ENCODE measurements at regions not wholly inside any gene's neighbourhood (a gene's known extent, or its start where the extent isn't known, plus 50 kb on each side); places are given as distances from the start of the nearest gene placed in this dataset.

GRCh38 chr22:27573280-27574001 lies 228.1 kb downstream of the MN1 start:
- H3K4me3 ChIP-seq (ENCODE audit: low read length) = peak overlapping the region; percentile 28
- no peak for TF ChIP-seq CTCF (conservative IDR thresholded peaks at IDR 0.05; ENCODE audit: low read depth, low read length)
- DNase-seq (ENCODE audit: low read depth) = no peak

GRCh38 chr22:27574002-27574366 lies 227.6 kb downstream of the MN1 start:
- no peak for DNase-seq (ENCODE audit: low read depth)
- TF ChIP-seq CTCF (conservative IDR thresholded peaks at IDR 0.05; ENCODE audit: low read depth, low read length) = no peak
- H3K4me3 ChIP-seq (ENCODE audit: low read length) = no peak overlapping the region

GRCh38 chr22:27574651-27575050 lies 226.9 kb downstream of the MN1 start:
- TF ChIP-seq CTCF (conservative IDR thresholded peaks at IDR 0.05; ENCODE audit: low read depth, low read length) = no peak
- no peak for DNase-seq (ENCODE audit: low read depth)
- no peak overlapping the region for H3K4me3 ChIP-seq (ENCODE audit: low read length)

GRCh38 chr22:27575348-27575747 lies 226.2 kb downstream of the MN1 start:
- TF ChIP-seq CTCF (conservative IDR thresholded peaks at IDR 0.05; ENCODE audit: low read depth, low read length) = no peak
- no peak overlapping the region for H3K4me3 ChIP-seq (ENCODE audit: low read length)
- no peak for DNase-seq (ENCODE audit: low read depth)

GRCh38 chr22:27576413-27576812 lies 225.1 kb downstream of the MN1 start:
- DNase-seq (ENCODE audit: low read depth) = no peak
- no peak for TF ChIP-seq CTCF (conservative IDR thresholded peaks at IDR 0.05; ENCODE audit: low read depth, low read length)
- H3K4me3 ChIP-seq (ENCODE audit: low read length) = no peak overlapping the region

GRCh38 chr22:27576815-27577573 lies 224.6 kb downstream of the MN1 start:
- DNase-seq (ENCODE audit: low read depth) = peak; percentile 89
- no peak for TF ChIP-seq CTCF (conservative IDR thresholded peaks at IDR 0.05; ENCODE audit: low read depth, low read length)
- no peak overlapping the region for H3K4me3 ChIP-seq (ENCODE audit: low read length)

- no peak overlapping the region for H3K4me3 ChIP-seq (ENCODE audit: low read length)
- no peak for DNase-seq (ENCODE audit: low read depth)
- TF ChIP-seq CTCF (conservative IDR thresholded peaks at IDR 0.05; ENCODE audit: low read depth, low read length) = no peak
These were observed 224.0 kb downstream of the MN1 start for GRCh38 chr22:27577574-27577969.
